Fibroblast of villous mesenchyme (primary cell): ENCODE measurements at regions not wholly inside any gene's neighbourhood (a gene's known extent, or its start where the extent isn't known, plus 50 kb on each side); places are given as distances from the start of the nearest gene placed in this dataset.

Experiments
- DNase-seq: peaks from one replicate; pipeline ENCODE4 v3.0.0-alpha.2; 2010; ENCODE audit warnings: low read depth
- H3K4me3 ChIP-seq: 2 replicates; pipeline ENCODE4 v1.5.1; 2011; ENCODE audit warnings: low read depth, mild to moderate bottlenecking, low read length
- CTCF ChIP-seq: IDR thresholded peaks from 2 replicates; pipeline ENCODE4 v1.5.1; 2012; ENCODE audit warnings: low read depth, mild to moderate bottlenecking, low read length; ENCODE audit not compliant: insufficient read depth

DNA sequence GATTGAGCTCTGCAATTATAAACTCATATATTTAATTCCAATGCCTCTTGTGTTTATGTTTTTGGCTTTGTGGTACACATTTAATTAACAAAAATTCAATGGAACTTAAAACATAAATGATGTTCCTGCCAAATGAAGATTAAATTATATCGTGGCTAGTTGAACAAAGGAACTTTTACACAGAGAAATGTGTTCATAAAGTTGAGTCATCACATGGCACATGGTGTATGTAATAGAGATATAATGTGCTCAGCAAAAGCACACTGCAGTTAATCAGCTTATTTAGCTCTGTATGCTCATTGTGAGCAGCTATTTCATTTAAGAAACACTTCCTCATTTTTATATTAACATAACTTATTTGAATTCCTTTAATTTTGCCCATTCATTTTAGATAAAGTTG, 1295.6 kb upstream of the CITED2 start:
- peak; percentile 31 for DNase-seq
- no peak for TF ChIP-seq CTCF
- H3K4me3 ChIP-seq, result no peak overlapping the region

- DNase-seq, result no peak
- no peak for TF ChIP-seq CTCF
- H3K4me3 ChIP-seq, result no peak overlapping the region
Observed at GRCh38 chr6:140669321-140669720, 1294.9 kb upstream of the CITED2 start.

DNA sequence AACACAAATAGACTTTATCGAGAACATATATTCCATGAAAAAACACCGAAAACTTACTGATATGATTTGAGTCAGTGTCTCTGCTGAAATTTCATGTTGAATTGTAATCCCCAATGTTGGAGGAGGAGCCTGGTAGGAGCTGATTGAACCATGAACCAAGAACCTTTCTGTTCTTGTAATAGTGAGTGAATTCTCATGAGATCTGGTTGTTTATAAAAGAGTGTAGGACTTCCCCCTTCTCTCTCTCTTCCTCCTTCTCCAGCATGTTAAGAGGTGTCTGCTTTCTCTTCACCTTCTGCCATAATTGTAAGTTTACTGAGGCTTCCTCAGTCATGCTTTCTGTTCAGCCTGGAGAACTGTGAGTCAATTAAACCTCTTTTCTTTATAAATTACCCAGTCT, 1289.3 kb upstream of the CITED2 start:
- H3K4me3 ChIP-seq, result no peak overlapping the region
- no peak for TF ChIP-seq CTCF
- no peak for DNase-seq

DNA sequence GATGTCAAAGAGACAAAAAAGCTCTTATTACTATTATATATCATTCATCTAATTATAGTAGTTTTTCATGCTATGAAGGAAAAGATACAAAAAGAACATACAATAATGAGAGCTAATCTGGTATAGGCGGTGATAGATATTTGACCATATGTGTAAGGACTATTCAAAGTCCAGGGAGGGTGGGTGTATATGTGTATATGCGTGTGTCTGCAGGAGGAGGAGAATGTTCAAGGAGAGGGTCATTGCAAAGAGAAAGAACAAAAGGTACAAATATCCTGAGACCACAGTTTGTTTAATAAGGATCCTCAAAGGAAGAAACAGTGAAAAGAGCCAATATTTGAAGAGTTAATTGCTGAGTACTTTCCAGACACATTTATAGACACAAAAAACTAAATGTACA, 1288.6 kb upstream of the CITED2 start:
- TF ChIP-seq CTCF, result no peak
- H3K4me3 ChIP-seq, result no peak overlapping the region
- DNase-seq, result no peak

- DNase-seq, result no peak
- TF ChIP-seq CTCF, result no peak
- no peak overlapping the region for H3K4me3 ChIP-seq
Observed at GRCh38 chr6:140661691-140662090, 1287.2 kb upstream of the CITED2 start.

DNA sequence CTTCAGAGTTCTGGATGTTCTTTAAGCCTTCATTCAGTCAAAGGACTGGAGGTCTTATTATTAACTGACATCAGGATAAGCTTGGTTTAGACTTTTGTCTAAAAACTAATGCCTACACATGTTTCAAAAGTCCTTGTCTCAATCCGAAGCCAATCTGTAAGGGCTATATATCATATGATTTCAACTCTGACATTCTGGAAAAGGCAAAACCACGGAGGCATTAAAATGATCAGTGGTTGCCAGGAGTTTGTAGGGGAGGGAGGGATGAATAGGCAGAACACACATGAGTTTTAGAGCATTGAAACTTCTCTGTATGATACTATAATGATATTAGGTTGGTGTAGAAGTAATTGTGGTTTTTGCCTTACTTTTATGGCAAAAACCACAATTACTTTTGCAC, 1285.8 kb upstream of the CITED2 start:
- no peak for TF ChIP-seq CTCF
- DNase-seq, result peak; percentile 33
- no peak overlapping the region for H3K4me3 ChIP-seq

GRCh38 chr6:140653972-140654371, 1279.5 kb upstream of the CITED2 start:
- TF ChIP-seq CTCF, result no peak
- H3K4me3 ChIP-seq, result no peak overlapping the region
- no peak for DNase-seq
